SIG-M5 (cell line): ENCODE measurements at regions not wholly inside any gene's neighbourhood (a gene's known extent, or its start where the extent isn't known, plus 50 kb on each side); places are given as distances from the start of the nearest gene placed in this dataset.
"Not testable (repeated sequence)": the region's sequence is repeated elsewhere in the genome, so short reads cannot be mapped to it uniquely, and the experiment has no call there.

Source experiments
- DNase-seq: peaks from one replicate; lab custom pipeline; 2025; lab: John Stamatoyannopoulos, UW

DNA sequence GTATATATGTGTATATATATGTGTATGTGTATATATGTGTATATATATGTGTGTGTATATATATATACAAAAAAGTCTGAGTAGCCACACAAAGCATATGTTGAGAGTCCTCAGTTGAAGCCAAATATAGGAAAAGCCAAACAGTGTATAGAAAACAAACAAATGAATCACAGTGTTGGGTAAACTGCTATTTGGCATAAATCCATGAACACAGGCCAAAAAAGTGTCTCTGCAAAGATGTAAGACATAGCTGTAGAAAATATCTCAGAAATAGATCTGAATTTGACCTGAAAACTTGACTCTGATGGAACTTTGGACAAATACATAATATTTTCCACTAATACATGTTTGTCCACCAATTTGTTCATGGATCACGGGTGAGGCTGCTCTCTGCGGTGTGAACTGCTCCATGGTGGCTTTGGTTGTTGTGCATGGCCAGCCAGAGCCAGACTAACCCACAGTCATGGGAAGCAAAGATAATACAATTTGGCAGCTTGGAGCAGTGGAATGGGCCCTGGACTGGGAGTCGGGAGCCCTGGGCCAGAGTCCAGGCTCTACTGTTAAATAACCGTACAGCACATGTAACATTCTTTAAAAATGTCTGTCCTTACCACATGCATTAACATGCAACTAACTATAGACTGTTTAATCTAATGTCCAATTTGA lies 76.9 kb upstream of the EED start:
- DNase-seq: no peak

DNA sequence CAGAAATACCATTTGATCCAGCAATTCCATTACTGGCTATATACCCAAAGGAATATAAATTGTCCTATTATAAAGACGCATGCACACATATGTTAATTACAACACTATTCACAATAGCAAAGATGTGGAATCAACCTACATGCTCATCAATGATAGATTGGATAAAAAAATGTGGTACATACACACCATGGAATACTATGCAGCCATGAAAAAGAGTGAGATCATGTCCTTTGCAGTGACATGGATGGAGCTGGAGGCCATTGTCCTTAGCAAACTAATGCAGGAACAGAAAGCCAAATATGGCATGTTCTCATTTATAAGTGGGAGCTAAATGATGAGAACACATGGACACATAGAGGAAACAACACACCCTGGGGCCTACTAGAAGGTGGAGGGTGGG lies 78.3 kb upstream of the EED start:
- not testable (repeated sequence) for DNase-seq

DNA sequence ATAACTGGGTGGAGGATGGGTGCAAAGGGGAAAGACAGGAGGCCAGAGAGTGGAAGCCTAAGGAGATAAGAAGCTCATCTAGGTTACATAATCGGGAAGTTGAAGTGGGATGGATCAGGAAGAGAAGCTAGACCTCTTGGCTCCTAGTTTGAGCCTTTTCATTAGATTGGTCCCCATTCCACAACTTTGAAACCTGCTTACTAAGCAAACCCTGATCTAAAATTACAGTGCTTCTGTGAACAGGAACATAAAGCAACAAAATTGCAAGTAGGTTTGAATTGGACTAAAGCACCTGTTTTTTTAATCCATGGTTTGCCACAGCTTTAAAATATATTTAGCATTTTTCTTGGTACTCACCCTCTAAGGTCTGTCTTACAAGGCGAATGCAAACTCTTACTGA lies 80.4 kb upstream of the EED start:
- DNase-seq: no peak

DNA sequence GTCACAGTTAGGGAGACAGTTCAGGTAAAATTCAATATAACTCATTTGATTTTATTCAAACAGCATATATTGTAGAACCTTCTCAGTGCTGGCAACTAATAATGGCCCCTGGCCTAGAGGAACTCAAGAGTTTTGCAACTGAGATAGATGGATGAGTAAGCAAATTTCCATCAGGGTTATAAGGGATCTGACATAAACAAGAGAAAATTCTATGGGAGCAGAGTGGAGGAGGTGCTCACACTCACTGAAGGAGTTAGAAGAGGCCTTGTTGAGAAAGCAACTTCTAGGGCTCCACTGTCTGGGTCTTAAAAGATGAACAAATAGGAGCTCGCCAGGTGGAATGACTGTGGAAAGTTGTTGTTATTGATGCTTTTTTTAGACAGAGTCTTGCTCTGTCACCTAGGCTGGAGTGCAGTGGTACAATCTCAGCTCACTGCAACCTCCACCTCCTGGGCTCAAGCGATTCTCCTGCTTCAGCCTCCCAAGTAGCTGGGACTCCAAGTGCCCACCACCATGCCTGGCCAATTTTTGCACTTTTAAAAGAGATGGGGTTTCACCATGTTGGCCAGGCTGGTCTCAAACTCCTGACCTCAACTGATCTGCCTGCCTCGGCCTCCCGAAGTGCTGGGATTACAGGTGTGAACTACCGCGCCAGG lies 81.2 kb upstream of the EED start:
- DNase-seq: not testable (repeated sequence)

DNA sequence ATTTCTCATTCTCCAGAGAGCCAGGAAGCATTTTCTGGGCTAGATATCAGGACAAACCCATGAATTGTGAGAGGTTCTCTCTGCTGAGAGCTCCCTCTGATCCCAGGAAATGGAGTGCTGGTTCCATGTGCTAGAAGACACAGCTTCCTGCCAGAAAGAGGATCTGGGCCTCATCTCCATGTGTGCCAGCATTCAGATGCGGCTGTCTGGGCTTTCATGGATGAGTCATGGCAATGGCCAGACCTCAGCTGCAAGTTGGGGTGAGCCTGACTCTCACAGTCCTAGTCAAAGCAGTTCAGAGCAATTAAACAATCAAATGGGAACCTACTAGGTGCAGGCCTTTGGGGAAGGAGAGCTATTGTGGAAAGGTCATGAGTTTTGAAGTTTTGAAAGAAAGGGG lies 82.3 kb upstream of the EED start:
- DNase-seq: no peak

DNA sequence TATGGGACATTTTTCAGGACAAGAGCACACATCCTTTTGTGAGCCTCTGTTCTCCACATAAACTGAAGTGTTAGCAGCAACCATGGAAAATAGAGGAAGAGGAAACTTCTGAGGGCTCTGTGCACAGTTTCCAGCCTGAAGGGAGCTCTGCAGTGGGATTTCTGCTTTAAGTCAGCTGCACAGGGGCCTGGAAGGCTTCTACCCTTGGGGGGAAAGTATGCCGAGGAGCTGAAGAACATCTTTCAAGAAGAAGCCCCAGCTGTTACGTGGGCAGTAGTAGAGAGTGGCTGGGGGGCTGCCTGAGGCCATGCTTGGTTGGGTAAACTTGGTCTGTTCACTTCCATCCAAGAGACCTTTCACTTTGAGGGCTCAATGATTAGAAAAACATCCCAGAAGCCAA lies 82.7 kb upstream of the EED start:
- no peak for DNase-seq

DNA sequence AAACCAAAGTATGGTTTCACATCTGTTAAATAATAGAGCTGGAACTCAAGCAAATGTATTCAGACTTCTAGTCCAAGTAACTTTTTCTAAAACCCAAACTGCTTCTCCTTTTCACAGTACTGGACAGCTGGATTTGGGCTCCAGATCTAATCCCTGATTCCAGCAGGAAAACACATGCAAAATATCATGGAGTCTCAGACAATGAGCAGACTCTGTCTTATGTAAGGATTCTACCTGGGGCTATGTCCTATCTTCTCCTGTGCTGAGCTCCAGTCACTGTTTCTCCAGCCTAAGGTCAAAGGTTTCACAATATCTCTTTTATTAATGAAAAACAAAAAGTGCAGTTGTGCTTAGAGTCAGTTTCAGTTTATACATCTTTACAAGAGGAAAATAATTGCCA lies 83.2 kb upstream of the EED start:
- DNase-seq: no peak

DNA sequence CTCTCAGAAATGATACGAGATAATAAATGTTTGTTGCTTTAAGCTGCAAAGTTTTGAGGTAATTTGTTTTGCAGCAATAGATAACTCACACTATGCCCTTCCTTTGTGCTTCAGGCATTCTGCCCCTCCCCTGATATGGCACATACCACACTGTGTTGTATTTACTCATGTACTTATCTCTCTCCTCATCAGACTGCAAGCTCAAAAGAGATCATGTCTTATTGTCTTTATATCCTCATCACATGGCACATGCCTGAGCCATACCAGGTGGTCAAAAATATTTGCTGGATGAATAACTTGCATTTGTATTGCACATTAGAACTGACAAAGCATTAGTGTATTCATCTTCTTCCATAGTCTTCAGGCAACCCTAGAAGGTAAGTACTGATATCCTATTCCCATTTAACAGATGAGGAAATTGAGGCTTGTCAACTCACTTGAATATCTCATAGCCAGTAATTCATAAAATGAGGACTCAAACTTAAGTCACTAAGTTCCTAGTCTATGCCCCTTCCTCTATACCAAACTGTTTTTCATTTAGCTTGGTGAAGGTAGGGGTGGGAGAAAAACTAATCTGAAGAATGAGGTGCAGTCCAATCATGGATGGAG lies 83.9 kb upstream of the EED start:
- DNase-seq: no peak

DNA sequence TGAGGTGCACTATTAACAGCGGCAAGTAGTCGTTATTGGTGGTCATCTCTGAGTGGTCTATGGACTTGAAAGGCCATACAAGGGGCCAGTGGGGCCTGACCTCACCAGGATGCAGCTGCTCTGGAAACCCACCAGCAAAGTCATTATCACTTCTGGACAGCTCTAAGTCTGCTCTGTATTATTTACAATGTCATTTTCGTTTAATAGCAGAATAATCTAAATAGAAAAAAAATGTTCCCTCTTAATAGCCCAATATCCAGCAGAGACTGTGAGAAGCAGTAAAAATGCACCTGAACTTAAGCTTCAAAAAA lies 85.0 kb upstream of the EED start:
- no peak for DNase-seq

DNA sequence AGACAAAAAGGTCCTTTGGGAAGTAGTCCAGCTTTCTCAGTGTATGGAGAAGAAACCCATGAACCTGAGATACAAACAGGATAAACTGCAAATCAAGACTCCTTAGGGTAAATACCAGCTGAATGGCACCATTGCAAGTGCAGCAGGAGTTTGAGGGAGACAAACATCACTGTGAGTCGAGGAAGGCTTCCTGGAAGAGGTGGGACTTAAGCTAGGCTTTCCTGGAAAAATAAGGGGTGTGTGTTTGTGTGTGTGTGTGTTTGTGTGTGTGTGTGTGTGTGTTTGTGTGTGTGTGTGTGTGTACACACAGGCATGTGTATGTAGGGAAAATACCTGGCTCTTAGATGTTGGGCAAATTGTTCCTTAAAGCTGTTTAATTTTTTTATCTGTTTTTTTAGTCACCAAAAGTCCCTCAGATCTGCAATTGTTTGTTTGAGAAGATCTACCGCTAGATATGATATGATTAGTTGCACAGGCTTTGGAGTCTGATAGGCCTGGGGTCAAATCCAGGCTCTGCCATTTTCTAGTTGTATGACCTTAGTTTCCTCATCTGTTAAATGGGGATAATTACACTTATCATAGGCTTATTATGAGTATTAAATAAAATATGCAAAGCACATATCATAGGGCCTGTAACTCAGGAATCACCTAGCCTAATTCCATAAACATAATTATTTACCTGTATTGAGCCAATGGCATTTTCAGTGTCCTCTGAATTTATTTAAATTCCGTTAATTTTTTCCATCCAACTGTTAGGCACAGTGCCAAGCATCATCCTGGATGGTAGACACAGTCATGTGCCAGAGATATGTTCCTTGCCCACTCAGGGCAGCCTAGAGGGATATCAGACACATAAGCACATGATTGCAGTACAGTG lies 85.6 kb upstream of the EED start:
- DNase-seq: no peak

DNA sequence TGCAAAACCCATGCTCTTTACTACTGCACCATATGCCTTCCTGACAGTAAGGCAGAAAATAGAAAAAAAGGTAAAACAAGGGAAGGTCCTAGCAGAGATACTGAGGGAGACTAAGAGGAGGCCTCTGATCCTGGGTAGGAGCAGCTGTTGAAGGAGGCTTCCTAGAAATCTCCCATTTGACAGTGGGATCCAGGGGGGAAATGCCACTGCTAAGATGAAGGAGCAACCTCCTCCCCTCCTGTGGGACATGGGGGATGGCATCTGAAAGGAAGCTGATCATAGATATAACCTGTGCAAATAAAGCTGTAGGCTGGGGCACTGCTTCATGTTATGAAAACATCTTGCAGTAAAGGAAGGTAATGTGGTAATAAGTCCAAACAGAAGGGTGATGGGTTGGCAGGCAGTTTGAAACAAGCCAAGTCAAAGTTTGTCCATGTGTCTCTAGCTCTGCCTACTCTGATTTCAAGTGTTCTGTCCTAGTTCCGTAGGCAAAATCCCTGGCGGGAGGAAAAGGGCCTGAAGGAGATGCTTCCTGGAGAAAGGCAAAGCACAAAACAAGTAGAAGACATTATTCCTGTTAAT lies 86.7 kb upstream of the EED start:
- DNase-seq: no peak

DNA sequence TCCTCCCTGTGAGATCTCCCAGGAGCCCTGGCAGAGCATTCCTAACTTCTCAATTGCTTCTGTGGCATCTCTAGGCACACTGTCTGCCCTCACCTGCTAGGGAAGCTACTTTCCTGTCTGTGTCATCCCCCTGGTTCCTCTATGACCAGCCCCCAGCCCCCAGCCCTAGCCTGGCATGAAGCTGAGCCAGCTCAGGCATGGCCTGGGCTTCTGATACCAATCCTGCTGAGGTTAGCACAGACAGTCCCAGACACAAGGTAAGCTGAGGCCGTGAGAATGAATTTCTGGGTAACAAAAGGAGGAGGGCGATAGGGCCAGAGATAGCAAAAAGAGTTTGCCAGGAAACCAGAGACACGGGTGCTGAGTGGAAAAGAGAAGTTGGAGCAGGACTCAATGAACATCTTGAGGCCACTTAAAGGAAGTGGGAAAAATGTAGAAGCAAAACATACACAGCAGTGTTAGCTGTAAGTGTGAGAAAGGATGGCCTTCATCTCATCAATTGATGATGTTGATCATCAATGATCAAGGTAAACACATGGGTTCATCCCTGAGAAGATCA lies 87.6 kb upstream of the PICALM start:
- no peak for DNase-seq

DNA sequence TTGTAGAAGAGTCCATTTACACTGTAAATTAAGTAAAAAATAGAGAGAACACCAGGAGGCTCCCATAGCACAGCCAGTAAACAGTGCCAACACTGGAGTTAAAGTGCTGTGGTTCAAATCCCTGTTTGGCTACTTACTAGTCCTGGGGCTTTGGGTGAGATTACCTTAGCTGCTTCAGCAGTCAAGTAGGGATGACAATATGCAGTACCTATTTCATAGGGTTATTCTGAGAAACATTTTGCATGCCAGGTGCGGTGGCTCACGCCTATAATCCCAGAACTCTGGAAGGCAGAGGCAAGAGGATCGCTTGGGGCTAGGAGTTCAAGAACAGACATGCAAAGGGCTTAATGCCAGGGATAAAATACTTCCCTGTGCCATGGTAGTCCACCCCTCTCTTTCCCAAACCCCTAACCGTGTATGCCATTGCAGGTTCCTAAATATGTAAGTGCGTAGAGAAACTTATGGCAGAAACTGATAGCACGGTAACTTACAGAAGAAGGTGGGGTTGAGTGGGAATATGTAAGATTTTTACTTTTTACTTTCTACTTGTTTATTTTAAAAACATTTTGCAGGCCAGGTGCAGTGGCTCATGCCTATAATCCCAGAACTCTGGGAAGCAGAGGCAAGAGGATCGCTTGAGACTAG lies 86.4 kb upstream of the PICALM start:
- DNase-seq: no peak

DNA sequence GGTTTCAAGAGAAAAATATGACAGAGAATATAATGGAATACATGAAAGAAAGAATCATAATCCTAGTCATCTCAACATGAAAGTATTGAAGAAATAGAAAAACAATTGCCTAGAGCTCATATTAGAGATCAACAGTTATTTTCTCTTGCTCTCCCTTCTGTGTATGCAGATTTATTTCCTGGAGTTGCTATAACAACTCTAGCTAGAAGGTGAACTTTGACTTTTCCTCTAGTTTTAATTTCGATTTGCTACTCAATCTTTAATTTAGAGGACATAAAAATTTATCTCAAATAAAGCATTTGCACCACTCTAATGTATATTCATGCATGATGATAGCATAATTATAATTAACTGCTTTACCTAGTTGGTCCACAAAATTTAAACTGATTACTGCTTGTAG lies 84.6 kb upstream of the PICALM start:
- no peak for DNase-seq

DNA sequence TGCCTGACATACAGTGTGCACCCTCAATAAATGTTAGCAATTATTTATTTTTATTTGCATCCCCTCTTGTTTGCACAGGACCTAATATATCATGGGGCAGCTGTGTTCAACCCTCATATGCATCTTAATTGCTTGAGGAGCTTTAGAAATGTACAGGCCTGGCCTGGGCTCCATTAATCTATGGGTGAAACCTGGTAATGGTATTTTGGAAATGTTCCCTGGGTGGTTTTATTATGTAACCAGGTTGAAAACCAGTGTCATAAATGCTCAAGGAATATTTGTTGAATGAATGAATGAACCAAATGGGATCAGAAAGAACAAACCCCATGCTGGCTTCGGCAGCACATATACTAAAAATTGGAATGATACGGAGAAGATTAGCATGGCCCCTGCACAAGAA lies 84.0 kb upstream of the PICALM start:
- DNase-seq: no peak

DNA sequence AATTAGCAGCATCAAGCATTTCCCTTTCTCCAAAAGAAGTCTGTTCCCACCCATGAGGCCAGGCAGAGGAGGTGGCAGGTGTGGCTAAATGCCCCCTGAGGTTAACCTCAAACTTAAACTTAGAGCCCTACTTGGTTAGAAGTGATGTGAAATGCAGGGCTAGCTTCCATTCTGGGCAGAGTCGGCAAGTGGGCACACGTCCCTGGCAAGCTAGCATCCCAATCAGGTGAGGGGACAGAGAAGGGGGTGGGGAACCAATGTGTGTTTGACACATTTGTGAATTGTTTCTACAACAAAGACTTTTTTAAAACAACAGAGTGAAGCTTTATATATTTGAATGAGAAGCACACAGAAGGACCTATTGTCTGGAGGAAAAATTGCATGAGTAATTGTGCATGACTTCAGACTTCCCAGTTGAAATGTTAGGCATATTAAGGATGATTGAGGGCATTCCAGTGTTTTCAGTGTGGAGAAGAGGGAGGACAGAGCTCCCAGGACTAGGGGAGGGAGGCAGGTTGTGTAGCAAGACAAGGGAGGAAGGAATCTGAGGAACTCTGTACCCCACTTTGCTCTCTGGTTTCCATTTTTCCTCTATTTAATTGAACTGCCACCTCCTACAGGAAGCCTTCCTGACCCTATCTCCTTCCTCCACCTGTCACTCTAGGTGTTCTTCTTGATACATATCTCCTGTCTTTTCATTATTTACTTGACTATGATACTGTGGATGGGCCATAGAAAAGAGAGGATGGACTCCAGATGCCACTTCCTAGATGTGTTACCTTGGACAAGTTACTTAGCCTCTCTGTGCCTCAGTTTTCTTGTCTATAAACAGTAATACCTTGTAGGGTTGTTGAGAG lies 83.3 kb upstream of the PICALM start:
- no peak for DNase-seq

DNA sequence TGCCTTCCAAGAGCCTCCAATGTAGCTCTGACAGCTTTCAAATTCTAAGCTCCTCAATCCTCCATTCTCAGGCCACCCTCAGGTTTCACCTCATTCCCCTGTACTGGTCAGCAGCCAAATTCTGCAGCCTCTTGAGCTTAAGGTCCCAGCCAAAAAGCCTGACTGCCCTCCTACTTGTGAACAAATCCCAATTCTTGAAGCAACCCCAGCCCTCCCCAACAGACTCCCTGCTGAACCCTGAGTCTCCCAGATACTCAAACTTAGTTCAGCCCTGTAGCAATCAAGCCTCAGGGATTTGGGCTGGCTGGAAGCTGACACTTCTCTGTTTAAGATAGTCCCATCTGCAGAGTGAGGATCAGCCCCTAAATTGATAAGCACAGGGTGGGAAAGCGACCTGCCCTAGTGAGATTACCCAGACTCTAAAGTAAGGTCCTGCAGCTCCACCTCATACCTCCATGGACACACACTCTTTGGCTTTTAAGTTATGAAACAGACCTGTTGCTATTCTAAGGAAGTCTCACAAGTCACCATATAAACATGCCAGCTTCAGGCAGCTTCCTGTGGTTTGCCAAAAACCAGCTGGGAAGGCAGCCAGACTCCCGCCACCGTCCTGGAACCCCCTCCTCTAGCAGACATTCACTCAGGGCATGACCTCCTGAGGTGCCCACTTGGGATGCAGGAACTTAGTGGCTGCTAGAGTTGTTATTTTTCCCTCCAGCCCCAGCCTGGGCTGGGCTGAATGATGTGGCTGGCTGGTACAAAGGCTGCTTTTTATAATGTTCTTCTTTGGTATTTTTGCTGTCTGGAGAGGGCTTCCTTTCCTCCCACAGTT lies 82.5 kb upstream of the PICALM start:
- DNase-seq: no peak

DNA sequence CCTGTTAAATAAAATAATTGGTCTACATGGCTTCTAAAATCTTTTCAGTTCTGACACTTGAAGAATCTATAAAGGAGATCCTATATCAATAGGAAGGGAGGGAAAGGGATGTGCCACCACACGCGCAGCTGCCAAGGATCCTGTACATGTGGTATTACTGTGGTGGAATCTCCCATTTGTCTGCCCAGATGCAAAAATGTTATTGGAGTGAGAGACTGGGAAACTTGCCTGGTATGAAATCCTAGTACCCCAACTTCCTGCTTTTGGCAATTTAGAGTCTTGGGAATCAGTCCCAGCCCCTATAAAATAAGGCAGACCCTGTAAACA lies 81.9 kb upstream of the PICALM start:
- no peak for DNase-seq

DNA sequence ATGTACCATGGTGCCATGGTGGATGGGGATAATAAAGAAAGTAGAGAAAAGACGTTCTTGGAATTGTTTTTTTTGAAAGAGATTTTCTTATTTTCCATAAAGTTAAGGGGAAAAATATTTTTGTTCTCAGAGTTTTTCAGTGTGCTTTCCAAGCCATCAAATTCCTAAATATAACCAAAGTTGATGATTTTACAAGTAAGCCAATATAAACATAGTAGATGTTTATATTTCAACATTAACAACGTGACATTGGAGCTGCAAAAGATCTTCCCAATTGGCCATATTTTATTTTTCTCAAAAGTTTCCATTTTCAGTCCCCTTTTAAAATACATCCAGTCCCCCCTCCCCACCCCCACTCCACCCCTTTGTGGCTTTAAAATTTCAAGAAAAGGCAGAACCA lies 80.9 kb upstream of the PICALM start:
- DNase-seq: no peak

DNA sequence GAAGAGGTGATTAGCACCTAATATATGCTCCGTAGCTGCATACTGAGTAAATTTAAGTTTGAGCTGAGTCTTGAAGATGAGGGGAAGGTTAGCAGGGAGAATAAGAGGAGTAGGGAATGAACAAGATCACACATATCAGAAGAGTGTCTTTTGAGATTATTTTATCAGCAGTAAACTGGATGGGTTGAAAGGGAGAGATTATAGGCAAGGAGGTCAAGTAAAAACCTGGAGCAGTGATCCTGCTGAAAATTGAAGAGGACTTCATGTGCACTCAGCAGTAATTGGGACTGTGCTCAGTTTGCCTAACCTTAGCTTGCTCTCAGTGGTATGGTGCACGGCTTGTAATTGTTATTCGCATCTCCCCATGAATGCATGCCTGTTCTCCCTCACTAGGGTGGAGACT lies 79.5 kb upstream of the PICALM start:
- DNase-seq: no peak
